ENCODE measurements at regions not wholly inside any gene's neighbourhood (a gene's known extent, or its start where the extent isn't known, plus 50 kb on each side); places are given as distances from the start of the nearest gene placed in this dataset.
"Not testable (repeated sequence)": the region's sequence is repeated elsewhere in the genome, so short reads cannot be mapped to it uniquely, and the experiment has no call there.

GRCh38 chr10:27345455-27345920, 104.9 kb upstream of the ACBD5 start:
- DNase-seq (ENCODE audit: low read depth in 2 of 2), result no peak

- DNase-seq (ENCODE audit: low read depth in 2 of 2), result no peak
Observed at GRCh38 chr10:27344568-27345454, 104.2 kb upstream of the ACBD5 start.

GRCh38 chr10:27341001-27341400, 100.4 kb upstream of the ACBD5 start:
- DNase-seq (ENCODE audit: low read depth in 2 of 2), result no peak

- DNase-seq (ENCODE audit: low read depth in 2 of 2), result not testable (repeated sequence)
Observed at GRCh38 chr10:27335246-27335645, 94.6 kb upstream of the ACBD5 start.

- DNase-seq (ENCODE audit: low read depth in 2 of 2), result no peak
Observed at GRCh38 chr10:27330074-27330473, 89.5 kb upstream of the ACBD5 start.

GRCh38 chr10:27328946-27329345, 88.3 kb upstream of the ACBD5 start:
- no peak for DNase-seq (ENCODE audit: low read depth in 2 of 2)

GRCh38 chr10:27326748-27327147, 86.2 kb upstream of the ACBD5 start:
- DNase-seq (ENCODE audit: low read depth in 2 of 2), result not testable (repeated sequence)

- DNase-seq (ENCODE audit: low read depth in 2 of 2), result peak in 1 of 2 donors; percentile 13
Observed at GRCh38 chr10:27319752-27320431, 79.3 kb upstream of the ACBD5 start.

GRCh38 chr10:27319139-27319538, 78.5 kb upstream of the ACBD5 start:
- not testable (repeated sequence) for DNase-seq (ENCODE audit: low read depth in 2 of 2)

GRCh38 chr10:27315082-27315481, 74.5 kb upstream of the ACBD5 start:
- DNase-seq (ENCODE audit: low read depth in 2 of 2), result not testable (repeated sequence)

GRCh38 chr10:27313586-27313985, 73.0 kb upstream of the ACBD5 start:
- not testable (repeated sequence) for DNase-seq (ENCODE audit: low read depth in 2 of 2)

GRCh38 chr10:27312854-27313253, 72.3 kb upstream of the ACBD5 start:
- DNase-seq (ENCODE audit: low read depth in 2 of 2), result no peak

GRCh38 chr10:27311809-27312208, 71.2 kb upstream of the ACBD5 start:
- DNase-seq (ENCODE audit: low read depth in 2 of 2), result not testable (repeated sequence)

GRCh38 chr10:27298522-27298850, 57.9 kb upstream of the ACBD5 start:
- not testable (repeated sequence) for DNase-seq (ENCODE audit: low read depth in 2 of 2)

- no peak for DNase-seq (ENCODE audit: low read depth in 2 of 2)
Observed at GRCh38 chr10:27297844-27298521, 57.4 kb upstream of the ACBD5 start.

GRCh38 chr10:27296285-27296684, 55.7 kb upstream of the ACBD5 start:
- DNase-seq (ENCODE audit: low read depth in 2 of 2), result not testable (repeated sequence)

GRCh38 chr10:27291253-27291895, 50.8 kb upstream of the ACBD5 start:
- not testable (repeated sequence) for DNase-seq (ENCODE audit: low read depth in 2 of 2)

Measured in stimulated activated CD4-positive, alpha-beta T cell treated with anti-CD3 and anti-CD28 coated beads, Interleukin-1b, Interleukin-23, amount 100 ng/mL, for 4 hours (primary cell).